Neural progenitor cell (in vitro differentiated cells): ENCODE measurements at regions not wholly inside any gene's neighbourhood (a gene's known extent, or its start where the extent isn't known, plus 50 kb on each side); places are given as distances from the start of the nearest gene placed in this dataset.
"Not testable (repeated sequence)": the region's sequence is repeated elsewhere in the genome, so short reads cannot be mapped to it uniquely, and the experiment has no call there.

ENCODE experiments used
- DNase-seq: peaks from one replicate; pipeline ENCODE4 v3.0.0-alpha.2; 2016; ENCODE audit warnings: low spot score
- H2AFZ ChIP-seq: fragments of 200-600 bp; sonication (generic); replicated peaks from 2 replicates; pipeline ENCODE4 v1.6.1; 2016; ENCODE audit warnings: antibody characterized with exemption
- H3F3A ChIP-seq: fragments of 200-600 bp; sonication (generic); 2 replicates; pipeline ENCODE4 v1.6.1; 2016; ENCODE audit warnings: antibody characterized with exemption, low read depth
- H3K27ac ChIP-seq: fragments of 200-600 bp; sonication (generic); 2 replicates; pipeline ENCODE4 v1.5.1; 2016; ENCODE audit warnings: mild to moderate bottlenecking
- H3K27me3 ChIP-seq: fragments of 200-600 bp; sonication (generic); 2 replicates; pipeline ENCODE4 v1.6.1; 2016; ENCODE audit warnings: mild to moderate bottlenecking, moderate library complexity
- H3K36me3 ChIP-seq: fragments of 200-600 bp; sonication (generic); 2 replicates; pipeline ENCODE4 v1.5.1; 2016
- H3K4me1 ChIP-seq: fragments of 200-600 bp; sonication (generic); 2 replicates; pipeline ENCODE4 v1.6.1; 2016; ENCODE audit warnings: mixed run types
- H3K4me2 ChIP-seq: fragments of 200-600 bp; sonication (generic); 2 replicates; pipeline ENCODE4 v1.6.1; 2016
- H3K4me3 ChIP-seq: fragments of 200-600 bp; sonication (generic); 2 replicates; pipeline ENCODE4 v1.5.1; 2016
- H3K79me2 ChIP-seq: fragments of 200-600 bp; sonication (generic); 2 replicates; pipeline ENCODE4 v1.6.1; 2016; ENCODE audit warnings: low read depth
- H3K9ac ChIP-seq: fragments of 200-600 bp; sonication (generic); 2 replicates; pipeline ENCODE4 v1.6.1; 2016
- H3K9me3 ChIP-seq: fragments of 200-600 bp; sonication (generic); 2 replicates; pipeline ENCODE4 v1.5.1; 2016; ENCODE audit warnings: low read depth
- H4K20me1 ChIP-seq: fragments of 200-600 bp; sonication (generic); 2 replicates; pipeline ENCODE4 v1.6.1; 2016; ENCODE audit warnings: low read depth
- H3K27ac Mint-ChIP-seq: 3 replicates; pipeline ENCODE4 v1.8.0; 2021; ENCODE audit warnings: mixed read lengths
- H3K27me3 Mint-ChIP-seq: 2 replicates; pipeline ENCODE4 v1.8.0; 2022; ENCODE audit warnings: low read depth, mild to moderate bottlenecking, inconsistent platforms, moderate library complexity, mixed read lengths; ENCODE audit not compliant: insufficient read depth
- H3K36me3 Mint-ChIP-seq: 3 replicates; pipeline ENCODE4 v1.8.0; 2021; ENCODE audit warnings: mixed read lengths
- H3K4me1 Mint-ChIP-seq: 3 replicates; pipeline ENCODE4 v1.8.0; 2021; ENCODE audit warnings: mixed read lengths
- H3K4me3 Mint-ChIP-seq: 3 replicates; pipeline ENCODE4 v1.8.0; 2021; ENCODE audit warnings: mild to moderate bottlenecking, moderate library complexity, mixed read lengths
- H3K9me3 Mint-ChIP-seq: 3 replicates; pipeline ENCODE4 v1.8.0; 2020; ENCODE audit warnings: mixed read lengths
- CTCF ChIP-seq: fragments of 200-600 bp; sonication (generic); IDR thresholded peaks from 2 replicates; pipeline ENCODE4 v1.5.1; 2017; ENCODE audit warnings: antibody characterized with exemption, mild to moderate bottlenecking
- EZH2 ChIP-seq: fragments of 200-600 bp; sonication (generic); IDR thresholded peaks from 2 replicates; pipeline ENCODE4 v1.6.1; 2017; ENCODE audit warnings: antibody characterized with exemption, mild to moderate bottlenecking, moderate library complexity
- EZH2phosphoT487 ChIP-seq: fragments of 200-600 bp; sonication (generic); IDR thresholded peaks from 2 replicates; pipeline ENCODE4 v1.6.1; 2017; ENCODE audit warnings: antibody characterized with exemption

GRCh38 chr14:27730204-27730603 is 1036.4 kb upstream of the FOXG1 start:
- no peaks in the 10 kb centered on the region for H3K36me3 ChIP-seq
- Mint-ChIP-seq H3K4me3 (no peak overlapping the region), H3K9me3 (no peaks in the 10 kb centered on the region), H3K27ac (no peak overlapping the region), H3K4me1 (peaks cover 4% of the 10 kb centered on the region), H3K27me3 (no peaks in the 10 kb centered on the region), H3K36me3 (no peaks in the 10 kb centered on the region)
- H3K27ac ChIP-seq = no peak overlapping the region
- no peak for DNase-seq
- no peaks in the 10 kb centered on the region for H3K79me2 ChIP-seq
- H3K4me3 ChIP-seq = no peak overlapping the region
- no peak overlapping the region for H3K4me2 ChIP-seq
- no peaks in the 10 kb centered on the region for H4K20me1 ChIP-seq
- no peaks in the 10 kb centered on the region for H3K4me1 ChIP-seq
- no peaks in the 10 kb centered on the region for H3K9me3 ChIP-seq
- H3F3A ChIP-seq = no peaks in the 10 kb centered on the region
- no peak overlapping the region for H2AFZ ChIP-seq
- TF ChIP-seq EZH2 (no peak), EZH2phosphoT487 (no peak), CTCF (no peak)
- no peaks in the 10 kb centered on the region for H3K27me3 ChIP-seq
- H3K9ac ChIP-seq = no peak overlapping the region

GRCh38 chr14:27739657-27740156 is 1026.9 kb upstream of the FOXG1 start:
- no peaks in the 10 kb centered on the region for H3K4me1 Mint-ChIP-seq
- no peak overlapping the region for H2AFZ ChIP-seq
- no peak for TF ChIP-seq EZH2phosphoT487
- TF ChIP-seq EZH2 = no peak
- no peak for TF ChIP-seq CTCF
- no peaks in the 10 kb centered on the region for H3K4me1 ChIP-seq
- no peak overlapping the region for H3K4me3 ChIP-seq
- no peak overlapping the region for H3K4me3 Mint-ChIP-seq
- H4K20me1 ChIP-seq = no peaks in the 10 kb centered on the region
- no peaks in the 10 kb centered on the region for H3K9me3 ChIP-seq
- no peaks in the 10 kb centered on the region for H3K36me3 Mint-ChIP-seq
- no peaks in the 10 kb centered on the region for H3K27me3 ChIP-seq
- H3F3A ChIP-seq = no peaks in the 10 kb centered on the region
- no peaks in the 10 kb centered on the region for H3K79me2 ChIP-seq
- H3K27me3 Mint-ChIP-seq = no peaks in the 10 kb centered on the region
- no peak overlapping the region for H3K4me2 ChIP-seq
- no peak overlapping the region for H3K27ac Mint-ChIP-seq
- H3K9me3 Mint-ChIP-seq = no peaks in the 10 kb centered on the region
- no peak for DNase-seq
- no peak overlapping the region for H3K27ac ChIP-seq
- H3K9ac ChIP-seq = no peak overlapping the region
- no peaks in the 10 kb centered on the region for H3K36me3 ChIP-seq

GRCh38 chr14:27750114-27750513 is 1016.5 kb upstream of the FOXG1 start:
- Histone ChIP-seq H3K79me2 (no peaks in the 10 kb centered on the region), H3K4me2 (no peak overlapping the region), H3K4me1 (no peaks in the 10 kb centered on the region), H2AFZ (no peak overlapping the region), H3K4me3 (no peak overlapping the region), H3K9ac (no peak overlapping the region), H3K27me3 (no peaks in the 10 kb centered on the region), H3K27ac (no peak overlapping the region), H3K36me3 (no peaks in the 10 kb centered on the region), H3K9me3 (no peaks in the 10 kb centered on the region), H4K20me1 (no peaks in the 10 kb centered on the region), H3F3A (no peaks in the 10 kb centered on the region)
- Mint-ChIP-seq H3K36me3 (no peaks in the 10 kb centered on the region), H3K27me3 (no peaks in the 10 kb centered on the region), H3K27ac (no peak overlapping the region), H3K4me3 (no peak overlapping the region), H3K4me1 (peaks cover 4% of the 10 kb centered on the region), H3K9me3 (no peaks in the 10 kb centered on the region)
- DNase-seq = no peak
- TF ChIP-seq EZH2 (no peak), EZH2phosphoT487 (no peak), CTCF (no peak)

GRCh38 chr14:27757642-27758041 is 1008.9 kb upstream of the FOXG1 start:
- not testable (repeated sequence) for H2AFZ ChIP-seq, H3K4me1 Mint-ChIP-seq, DNase-seq, H3K27me3 Mint-ChIP-seq, H3K4me1 ChIP-seq, H3F3A ChIP-seq, H3K79me2 ChIP-seq, H3K36me3 ChIP-seq, H4K20me1 ChIP-seq, H3K27me3 ChIP-seq, H3K9ac ChIP-seq, H3K4me2 ChIP-seq, H3K27ac ChIP-seq, H3K9me3 Mint-ChIP-seq, H3K4me3 Mint-ChIP-seq, H3K9me3 ChIP-seq, H3K36me3 Mint-ChIP-seq, H3K27ac Mint-ChIP-seq, H3K4me3 ChIP-seq

- H2AFZ ChIP-seq, DNase-seq, H3K27me3 ChIP-seq, H3K4me3 ChIP-seq, H3F3A ChIP-seq, H3K27ac Mint-ChIP-seq, H4K20me1 ChIP-seq, H3K79me2 ChIP-seq, H3K27me3 Mint-ChIP-seq, H3K9ac ChIP-seq, H3K4me3 Mint-ChIP-seq, H3K4me1 Mint-ChIP-seq, H3K27ac ChIP-seq, H3K4me1 ChIP-seq, H3K4me2 ChIP-seq, H3K36me3 ChIP-seq, H3K9me3 ChIP-seq, H3K36me3 Mint-ChIP-seq: not testable (repeated sequence)
- H3K9me3 Mint-ChIP-seq = peaks cover 14% of the 10 kb centered on the region
Observed at GRCh38 chr14:27760367-27760766, 1006.2 kb upstream of the FOXG1 start.
